DMS79 (cell line): ENCODE measurements at regions not wholly inside any gene's neighbourhood (a gene's known extent, or its start where the extent isn't known, plus 50 kb on each side); places are given as distances from the start of the nearest gene placed in this dataset.
"Not testable (repeated sequence)": the region's sequence is repeated elsewhere in the genome, so short reads cannot be mapped to it uniquely, and the experiment has no call there.

Experiments
- DNase-seq: peaks from one replicate; lab custom pipeline; 2025; lab: John Stamatoyannopoulos, UW

DNA sequence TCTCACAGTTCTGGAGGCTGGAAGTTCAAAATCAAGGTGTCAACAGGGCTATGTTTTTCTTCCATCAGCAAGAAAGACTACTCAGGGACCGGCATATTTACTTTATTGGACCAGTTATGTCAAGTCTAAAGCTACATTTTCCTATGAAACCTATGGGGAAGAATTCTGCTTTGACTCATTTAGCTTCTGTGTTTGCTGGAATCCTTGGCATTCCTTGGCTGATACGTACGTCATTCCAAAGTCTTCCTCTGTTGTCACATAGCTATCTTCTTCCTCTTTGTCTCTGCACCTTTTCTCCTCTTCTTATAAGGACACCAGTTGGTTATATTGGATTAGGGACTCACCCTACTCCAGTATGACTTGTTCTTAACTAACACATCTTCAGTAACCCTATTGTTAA lies 137.4 kb upstream of the FBXO11 start:
- no peak for DNase-seq

DNA sequence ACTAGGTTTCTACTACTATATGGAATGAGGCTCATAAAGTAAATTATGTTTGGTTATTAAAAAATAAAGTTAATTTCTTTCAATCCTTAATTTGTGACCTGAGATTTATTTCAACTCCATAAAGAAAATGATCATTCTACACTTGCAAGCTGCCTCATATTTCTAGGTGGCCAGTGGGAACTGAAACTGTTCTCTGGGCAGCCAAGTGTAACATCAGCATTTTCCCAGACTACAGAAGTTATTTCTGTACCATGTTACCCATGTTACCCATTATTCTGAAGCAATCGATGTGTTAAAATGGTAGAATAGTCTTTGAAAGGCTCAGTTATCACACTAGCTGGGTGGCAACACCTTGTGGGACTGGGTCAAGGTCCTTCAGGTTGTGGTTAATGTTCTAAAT lies 139.3 kb upstream of the FBXO11 start:
- DNase-seq, result no peak

DNA sequence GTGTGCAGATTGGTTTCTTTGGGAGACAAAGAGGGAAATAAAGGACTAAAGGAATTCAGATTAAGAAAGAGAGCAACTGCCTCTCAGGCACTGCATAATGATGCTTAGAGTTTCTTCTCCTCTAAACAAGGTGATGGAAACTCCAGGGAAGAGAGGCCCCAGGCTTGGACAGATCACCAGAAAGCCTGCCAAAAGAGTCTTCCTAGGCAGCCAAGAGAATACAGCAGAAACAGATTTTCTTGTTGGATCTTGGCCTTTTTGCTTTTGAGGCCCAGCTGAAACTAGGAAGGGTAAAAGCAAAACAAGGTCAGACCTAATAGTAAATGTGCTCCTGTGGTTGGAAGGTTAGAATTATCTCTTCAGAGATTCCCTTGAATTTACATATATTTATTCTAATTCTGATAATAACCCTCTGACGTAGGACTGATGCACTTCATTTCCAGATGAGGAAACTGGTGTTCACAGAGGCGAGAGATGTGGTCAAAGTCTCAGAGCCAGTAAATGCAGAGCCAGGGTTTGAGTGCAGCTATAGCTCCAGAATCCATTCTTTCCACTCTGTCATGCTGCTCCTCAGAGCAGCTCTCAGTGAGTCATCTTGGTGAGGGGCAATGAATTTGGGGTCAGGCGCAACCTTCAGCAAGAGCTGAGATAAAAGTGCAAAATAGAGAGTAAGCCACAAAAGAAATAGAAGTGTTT lies 142.3 kb upstream of the FBXO11 start:
- no peak for DNase-seq

DNA sequence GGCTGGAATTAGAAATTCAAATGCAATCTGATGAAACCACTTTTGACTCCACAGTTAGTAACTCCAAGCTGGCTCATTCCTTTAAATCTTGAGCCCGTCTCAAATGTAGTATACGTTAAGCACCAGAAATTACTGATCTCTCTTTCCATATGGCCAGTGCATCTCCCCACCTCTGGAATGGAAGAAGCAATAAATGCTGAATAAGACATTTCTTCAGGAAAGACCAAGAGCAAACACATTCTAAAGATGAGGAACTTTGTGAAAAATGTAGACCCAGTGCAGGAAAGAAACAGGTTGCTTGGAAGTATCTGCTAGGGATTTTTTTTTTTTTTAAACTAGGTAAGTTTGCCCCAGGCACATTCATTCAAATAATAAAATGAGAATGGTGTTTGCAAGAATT lies 143.1 kb upstream of the FBXO11 start:
- no peak for DNase-seq

DNA sequence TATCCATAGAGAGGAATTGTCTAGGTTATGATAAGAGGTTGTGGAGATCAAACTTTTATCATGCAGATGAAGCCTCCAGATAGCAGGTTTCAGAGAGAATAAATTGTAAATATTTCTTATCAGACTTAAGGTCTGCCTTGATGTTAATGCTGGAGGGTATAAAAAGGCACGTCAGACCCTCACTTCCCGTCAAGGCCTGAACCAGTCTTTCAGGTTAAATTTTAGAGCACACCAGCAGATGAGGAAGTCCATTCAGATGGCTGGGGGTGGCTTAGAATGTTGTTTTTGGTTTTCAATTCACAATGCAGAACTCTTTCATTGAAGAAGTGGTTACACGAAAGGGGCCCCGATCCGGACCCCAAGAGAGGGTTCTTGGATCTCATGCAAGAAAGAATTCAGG lies 144.4 kb upstream of the FBXO11 start:
- DNase-seq, result no peak

DNA sequence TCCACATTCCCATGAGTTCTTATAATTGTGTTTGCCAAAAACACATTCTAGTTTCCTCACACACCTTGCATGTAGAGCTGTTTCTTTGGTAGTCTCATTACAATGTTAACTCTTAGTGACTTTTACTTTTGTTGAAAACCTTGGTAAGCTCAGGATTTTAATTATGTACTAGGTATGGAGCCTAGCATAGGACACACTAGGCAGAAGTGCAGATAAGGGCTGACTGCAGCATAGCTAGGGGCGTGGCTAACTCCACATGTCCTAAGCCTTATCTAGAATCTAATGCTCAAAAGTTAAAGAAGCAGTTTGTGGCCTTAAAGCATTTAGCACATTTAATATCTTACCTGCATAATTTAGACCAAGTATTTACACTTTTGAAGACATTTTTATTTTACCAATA lies 153.7 kb upstream of the FBXO11 start:
- DNase-seq, result no peak

DNA sequence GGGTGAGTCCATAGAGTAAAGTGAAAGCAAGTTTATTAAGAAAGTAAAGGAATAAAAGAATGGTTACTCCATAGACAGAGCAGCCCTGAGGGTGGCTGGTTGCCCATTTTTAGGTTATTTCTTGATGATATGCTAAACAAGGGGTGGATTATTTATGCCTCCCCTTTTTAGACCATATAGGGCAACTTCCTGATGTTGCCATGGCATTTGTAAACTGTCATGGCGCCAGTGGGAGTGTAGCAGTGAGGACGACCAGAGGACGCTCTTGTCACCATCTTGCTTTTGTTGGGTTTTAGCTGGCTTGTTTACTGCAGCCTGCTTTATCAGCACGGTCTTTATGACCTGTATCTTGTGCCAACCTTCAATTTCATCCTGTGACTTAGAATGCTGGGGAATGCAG lies 155.4 kb upstream of the FBXO11 start:
- not testable (repeated sequence) for DNase-seq

DNA sequence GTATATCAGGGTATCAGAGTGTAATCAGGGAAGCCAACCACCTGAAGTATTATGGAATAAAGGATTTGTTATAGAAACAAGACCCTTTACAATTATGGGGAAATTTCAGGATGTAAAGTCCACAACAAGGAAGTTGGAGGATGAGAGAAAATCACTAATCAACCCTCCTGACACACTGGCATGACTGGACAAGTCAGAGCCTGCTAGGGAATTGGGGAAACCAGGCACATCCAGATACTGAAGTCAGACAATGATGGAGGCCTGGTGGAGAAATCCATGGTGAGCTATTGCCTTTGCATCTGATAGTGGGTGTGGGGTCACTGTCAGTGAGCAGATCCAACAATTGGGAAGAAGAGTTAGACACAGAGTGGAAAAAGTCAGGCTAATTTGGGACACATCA lies 158.8 kb upstream of the FBXO11 start:
- DNase-seq, result no peak

DNA sequence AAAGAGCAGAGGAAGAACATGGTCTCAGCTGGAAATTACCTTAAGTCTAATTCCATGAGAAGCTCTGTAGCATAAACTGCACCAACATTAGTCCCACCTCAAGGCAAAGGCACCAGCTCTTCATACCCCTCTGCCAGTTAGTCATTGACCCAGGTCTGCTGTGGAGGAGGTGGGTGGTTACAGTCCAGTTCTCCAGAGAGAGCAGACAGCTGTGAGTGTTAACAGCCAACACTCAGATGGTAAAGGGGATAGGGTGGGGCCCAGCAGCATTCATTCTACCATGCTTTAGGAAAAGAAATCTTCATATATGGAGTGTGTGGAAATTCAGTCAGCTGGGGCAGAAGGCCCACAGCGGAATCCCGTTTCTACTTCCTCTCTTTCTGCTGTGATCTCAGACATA lies 159.7 kb upstream of the FBXO11 start:
- no peak for DNase-seq

DNA sequence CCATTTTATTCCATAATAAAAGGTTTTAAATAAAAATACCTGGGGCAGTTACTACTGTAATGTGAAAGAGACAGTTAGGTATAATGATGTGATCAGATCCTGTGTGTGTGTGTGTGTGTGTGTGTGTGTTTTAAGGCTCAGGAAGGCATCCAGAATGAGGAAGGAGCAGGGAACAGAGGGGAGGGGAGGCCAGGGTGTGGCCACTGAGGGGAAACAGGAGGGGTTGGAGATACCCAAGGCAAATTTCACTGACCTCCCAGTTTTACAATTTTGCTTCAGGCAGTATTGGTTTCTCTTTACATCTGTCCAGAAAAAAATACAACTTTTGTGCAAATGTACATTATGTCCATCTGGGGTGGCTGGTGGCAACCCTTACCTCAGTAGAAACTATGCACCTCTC lies 163.5 kb upstream of the FBXO11 start:
- DNase-seq, result no peak

DNA sequence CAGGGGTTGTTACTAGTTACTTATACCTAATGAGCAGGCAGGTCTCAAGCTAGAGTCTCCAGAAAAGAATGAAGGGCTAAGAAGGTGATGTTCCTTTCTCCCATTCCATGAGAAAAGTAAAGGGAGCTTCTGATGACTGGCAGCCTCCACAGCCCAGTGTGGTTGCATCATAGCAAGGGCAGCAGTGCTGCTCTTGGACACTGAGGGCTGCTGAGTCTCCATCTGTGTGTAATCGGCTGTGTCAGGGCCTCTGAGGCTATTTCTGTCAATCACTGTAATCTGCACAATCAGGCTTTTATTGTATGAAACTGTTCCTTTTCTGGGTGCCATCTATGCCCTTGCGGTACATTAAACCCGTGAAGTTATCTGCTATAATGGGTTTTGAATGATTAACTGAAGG lies 164.1 kb upstream of the FBXO11 start:
- no peak for DNase-seq

DNA sequence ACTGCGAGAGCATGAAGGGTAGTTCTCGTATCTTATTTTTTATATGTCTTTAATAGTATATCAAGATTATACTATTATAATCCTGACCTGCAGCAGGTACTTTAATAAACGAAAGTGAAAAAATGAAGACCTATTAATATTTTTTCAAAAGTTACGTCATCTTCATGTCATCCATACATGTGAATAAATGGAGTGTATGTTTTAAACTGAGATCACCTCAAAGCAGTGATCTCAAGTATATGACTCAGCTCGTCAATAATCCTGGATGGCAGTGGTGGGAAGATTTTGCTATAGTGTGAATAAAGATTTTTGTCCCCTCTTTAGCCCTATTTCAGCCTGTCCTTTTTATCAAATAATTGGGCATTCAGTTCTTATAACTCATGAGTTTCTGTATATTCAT lies 166.3 kb upstream of the FBXO11 start:
- no peak for DNase-seq

DNA sequence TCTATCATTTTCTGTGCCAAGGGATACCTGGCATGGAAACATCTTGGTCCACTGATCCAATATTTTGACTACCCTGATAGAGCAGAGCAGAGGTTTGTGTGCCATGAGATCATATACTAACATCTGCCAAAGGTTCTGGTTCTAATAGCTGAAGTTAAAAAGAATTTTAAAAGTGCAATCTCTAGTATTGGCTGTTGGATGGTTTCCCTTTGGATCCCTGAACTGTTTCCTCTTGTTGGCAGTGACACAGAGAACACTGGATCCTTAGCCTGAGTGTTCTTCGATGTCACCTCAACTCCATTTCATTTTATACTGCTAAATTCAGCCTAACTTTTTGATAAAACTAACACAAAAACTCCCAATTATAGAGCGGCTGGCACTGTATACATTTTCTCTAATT lies 169.3 kb upstream of the FBXO11 start:
- no peak for DNase-seq

DNA sequence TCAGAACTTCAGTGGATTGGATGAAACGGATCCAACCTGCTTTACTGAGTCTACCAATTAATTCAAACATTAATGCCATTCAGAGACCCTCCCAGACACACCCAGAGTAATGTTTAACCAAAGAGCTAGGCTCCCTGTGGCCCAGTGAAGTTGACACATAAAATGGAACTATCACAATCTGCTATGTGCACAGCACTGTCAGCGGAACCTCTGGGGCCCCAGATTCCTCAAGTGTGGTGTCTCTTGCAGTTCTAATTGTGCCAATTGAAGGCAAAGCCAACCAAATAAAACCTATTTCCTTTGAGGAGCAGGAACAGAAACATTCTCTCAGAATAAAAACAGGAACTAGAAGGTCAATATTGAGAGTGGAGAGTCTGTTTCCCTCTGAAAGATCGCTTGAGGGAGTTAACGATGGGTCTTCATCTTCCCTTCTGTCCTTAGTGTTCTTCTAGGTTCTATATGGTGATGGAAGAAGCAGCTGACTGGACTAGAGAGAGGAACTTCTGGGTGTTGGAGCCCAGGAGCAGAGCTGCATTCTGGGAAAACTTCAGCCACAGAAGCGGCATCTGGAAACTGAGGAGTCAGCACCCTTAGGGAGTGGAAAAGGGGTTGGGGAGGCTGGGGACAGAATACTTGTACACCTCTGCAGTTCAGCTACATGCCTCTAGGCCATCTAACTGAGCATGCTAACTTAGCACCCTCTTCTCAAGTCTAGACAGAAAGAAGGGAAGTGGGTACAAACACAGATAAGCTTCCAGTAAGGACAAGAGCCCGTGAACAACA lies 174.4 kb upstream of the FBXO11 start:
- no peak for DNase-seq

DNA sequence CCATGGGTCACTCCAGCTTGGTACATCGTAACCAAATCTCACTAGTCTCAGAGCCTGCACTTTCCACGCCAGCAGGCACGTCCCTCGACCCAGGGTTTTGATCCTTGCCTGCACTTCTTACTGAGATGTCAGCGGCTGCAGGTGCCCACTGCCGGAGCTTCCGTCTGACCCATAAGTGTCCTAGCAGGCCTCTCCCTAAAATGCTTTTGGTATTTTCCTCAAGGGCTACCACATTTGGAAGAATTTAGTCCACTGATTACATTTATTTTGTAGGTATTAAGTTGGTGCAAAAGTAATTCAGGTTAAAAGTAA lies 175.0 kb upstream of the FBXO11 start:
- no peak for DNase-seq

DNA sequence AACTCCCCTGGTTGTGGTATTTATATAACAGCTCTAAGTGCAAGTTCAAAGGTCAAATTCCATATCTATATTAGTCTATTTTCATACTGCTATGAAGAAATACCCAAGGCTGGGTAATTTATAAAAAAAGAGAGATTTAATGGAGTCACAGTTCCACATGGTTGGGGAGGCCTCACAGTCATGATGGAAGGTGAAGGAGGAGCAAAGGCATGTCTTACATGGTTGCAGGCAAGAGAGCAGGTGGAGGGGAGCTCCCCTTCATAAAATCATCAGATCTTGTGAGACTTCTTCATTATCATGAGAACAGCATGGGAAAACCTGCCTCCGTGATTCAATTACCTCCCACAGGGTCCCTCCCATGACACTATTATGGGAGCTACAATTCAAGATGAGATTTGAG lies 179.6 kb upstream of the FBXO11 start:
- DNase-seq, result no peak

DNA sequence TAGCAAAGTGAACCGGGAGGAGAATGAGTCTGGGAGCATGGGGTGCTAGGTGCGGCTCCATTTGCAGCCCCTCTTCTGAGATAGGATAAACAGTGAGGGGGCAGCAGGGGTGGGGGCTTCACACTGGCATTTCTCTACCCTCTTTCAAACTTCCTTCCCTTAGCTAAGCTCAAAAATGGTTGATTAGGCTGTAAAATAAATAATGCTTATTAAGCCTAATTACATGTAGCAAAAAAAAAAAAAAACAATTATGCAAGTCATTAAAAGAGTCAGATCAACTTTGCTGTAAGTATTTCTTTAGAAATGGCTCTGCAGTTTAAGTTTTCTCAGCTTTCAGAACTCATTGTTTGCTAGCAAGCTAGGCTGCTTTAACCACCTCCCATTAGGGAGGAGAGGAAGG lies 182.7 kb upstream of the FBXO11 start:
- no peak for DNase-seq

DNA sequence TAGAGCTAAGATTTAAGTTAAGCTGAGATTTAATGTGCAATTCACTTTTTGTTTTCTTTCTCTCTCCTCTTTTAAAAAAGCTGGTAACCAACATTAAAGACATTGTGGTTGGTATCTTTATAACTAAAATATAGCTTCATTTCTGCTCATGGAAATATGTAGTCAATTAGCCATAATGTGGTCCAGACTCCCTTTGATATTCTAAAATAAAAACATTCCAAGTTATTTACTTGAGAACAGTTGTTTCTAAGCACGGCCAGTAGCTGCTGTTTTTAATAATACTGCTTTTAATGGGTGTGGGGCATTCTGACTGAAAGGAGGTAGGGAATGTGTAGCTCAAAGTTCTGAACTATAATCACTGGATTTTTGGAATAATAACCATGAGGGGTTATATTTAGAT lies 183.3 kb upstream of the FBXO11 start:
- DNase-seq, result no peak

DNA sequence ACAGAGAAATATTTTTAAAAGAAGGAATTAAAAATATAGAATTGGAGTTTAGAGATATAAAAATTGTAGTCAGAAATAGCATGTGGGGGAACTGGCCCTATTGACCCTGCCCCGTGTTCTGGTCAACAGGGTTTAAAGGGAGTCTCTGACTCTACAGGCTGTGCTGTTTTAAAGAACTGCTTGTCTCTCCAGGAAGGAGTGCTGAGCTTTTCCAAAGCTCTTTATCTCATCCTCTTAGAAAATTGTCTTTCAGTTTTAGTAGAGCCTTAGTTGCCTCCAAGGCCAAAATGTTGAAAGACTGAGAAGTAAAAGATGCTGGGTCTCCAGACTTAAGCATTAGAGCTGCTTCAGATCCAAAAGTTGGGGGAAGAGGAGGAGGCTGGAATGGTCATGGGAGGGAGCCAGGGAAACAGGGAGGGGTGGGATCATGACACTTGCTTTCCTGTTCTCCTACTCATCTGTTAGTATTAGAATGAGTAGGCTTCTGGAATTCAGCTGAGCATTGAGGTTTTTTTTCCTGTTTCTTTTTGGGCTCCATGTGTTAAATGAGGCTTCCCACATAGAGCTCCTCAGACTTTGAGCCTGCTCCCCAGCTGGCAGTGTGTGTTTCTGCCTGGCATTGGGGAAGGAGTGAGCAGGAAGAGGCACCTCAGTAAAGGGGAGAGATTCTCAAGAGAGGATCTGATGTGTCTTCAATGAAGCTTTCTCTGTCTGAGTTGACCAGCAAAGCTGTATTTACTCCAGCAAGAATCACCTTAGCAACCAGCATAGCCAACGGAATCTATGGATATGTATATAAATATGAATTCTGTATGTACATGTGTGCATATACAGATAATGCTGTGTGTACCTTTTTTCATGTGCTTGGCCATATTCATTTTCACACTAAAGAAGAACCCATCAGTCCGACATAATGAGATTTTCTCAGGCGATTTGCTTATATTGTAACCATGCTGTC lies 186.8 kb upstream of the FBXO11 start:
- DNase-seq, result no peak

DNA sequence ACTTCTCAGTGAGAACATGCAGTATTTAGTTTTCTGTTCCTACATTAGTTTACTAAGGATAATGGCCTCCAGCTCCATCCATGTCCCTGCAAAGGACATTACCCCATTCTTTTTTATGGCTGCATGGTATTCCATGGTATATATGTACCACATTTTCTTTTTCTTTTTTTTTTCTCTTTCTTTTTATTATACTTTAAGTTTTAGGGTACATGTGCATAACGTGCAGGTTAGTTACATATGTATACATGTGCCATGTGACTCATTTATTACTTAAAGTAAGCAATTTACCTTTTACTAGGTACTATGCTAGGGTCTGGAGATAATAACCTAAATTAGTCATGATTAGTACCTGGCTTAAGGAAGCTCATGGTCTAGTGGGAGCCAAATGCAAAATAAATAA lies 190.5 kb upstream of the FBXO11 start:
- DNase-seq, result not testable (repeated sequence)

DNA sequence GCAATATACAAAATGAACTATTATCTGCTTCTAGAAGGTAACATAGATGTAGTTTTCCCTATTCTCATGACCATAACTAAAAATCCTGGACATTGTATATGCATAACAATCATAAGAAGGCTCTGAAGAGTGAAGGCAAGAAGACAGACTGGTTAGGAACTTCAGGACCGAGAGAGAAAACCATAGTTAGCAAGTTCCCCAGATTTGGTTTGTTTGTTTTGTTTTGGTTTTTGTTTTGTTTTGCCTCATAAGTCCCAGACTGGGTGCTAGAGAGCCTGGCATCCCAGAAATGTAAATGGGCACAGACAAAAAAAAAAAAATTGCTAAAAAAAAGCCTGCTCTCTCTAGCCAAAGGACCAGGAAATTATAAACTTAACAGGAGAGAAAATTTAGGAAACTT lies 192.2 kb upstream of the FBXO11 start:
- no peak for DNase-seq

DNA sequence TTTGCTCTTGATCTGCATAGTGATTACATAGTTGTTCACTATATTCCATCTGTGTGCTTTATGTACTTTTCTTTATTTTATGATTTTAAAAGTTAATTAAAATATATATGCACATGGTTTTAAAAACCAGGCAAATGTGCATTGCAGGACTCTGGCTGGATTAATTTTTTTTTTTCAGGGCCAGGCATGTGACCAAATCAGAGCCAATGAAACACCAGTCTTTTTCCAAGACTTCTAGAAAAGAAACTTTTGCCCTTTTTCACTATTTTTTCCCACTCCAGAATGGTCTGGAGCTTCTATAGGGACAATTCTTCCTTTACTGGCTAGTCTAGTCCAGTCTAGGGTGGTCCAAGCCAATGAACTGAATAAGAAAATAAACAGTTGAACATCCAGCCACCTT lies 198.1 kb upstream of the FBXO11 start:
- no peak for DNase-seq

DNA sequence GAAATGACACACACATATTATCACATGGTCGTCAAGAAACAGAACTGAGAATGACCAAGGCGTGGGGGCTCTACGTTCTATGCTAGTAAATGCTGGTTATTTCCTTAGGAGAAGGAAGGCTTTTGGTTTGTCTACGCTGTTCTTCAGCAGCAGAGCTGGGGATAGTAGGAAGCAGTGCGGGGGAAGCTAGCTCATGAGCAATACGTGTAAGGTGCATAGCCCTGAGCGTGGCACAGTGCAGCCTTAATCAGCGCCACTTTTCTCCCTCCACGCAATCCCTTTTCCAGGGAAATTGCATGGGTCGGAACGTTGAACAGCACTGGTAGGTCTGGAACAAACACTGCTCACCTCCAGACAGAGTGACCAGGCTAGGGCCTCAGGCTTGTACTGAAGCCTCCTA lies 199.6 kb upstream of the FBXO11 start:
- no peak for DNase-seq
